Natural killer cell (primary cell): ENCODE measurements at regions not wholly inside any gene's neighbourhood (a gene's known extent, or its start where the extent isn't known, plus 50 kb on each side); places are given as distances from the start of the nearest gene placed in this dataset.
A peak's percentile ranks its signal among the peaks of the same experiment; 100 is the strongest.

ENCODE experiments used
- ATAC-seq, 3 donors: fragments of 150-1000 bp in 2 of 3; fragments of 200-7000 bp in 1 of 3; cut with Tn5 transposase; 1 replicate in 1 of 3; 2 replicates in 2 of 3; pipeline ENCODE4 v1.10.0; 2021; ENCODE audit warnings: mild to moderate bottlenecking in 2 of 3, moderate library complexity in 2 of 3
- DNase-seq, 2 donors: peaks; one replicate each; pipeline versions ENCODE4 v3.0.0 to v3.0.0-alpha.2; 2013 to 2021; ENCODE audit warnings: mixed read lengths in 1 of 2
- H3K27ac ChIP-seq: one replicate; pipeline ENCODE4 v1.5.1; 2013; ENCODE audit warnings: mild to moderate bottlenecking, low read length
- H3K27me3 ChIP-seq: one replicate; pipeline ENCODE4 v1.6.1; 2013; ENCODE audit warnings: low read length; ENCODE audit not compliant: control insufficient read depth, insufficient read depth
- H3K36me3 ChIP-seq: one replicate; pipeline ENCODE4 v1.6.1; 2013; ENCODE audit warnings: low read length; ENCODE audit not compliant: control insufficient read depth, insufficient read depth
- H3K4me1 ChIP-seq: one replicate; pipeline ENCODE4 v1.6.1; 2013; ENCODE audit warnings: low read length; ENCODE audit not compliant: control insufficient read depth, insufficient read depth
- H3K4me3 ChIP-seq: one replicate; pipeline ENCODE4 v1.5.1; 2013; ENCODE audit warnings: low read length
- H3K9me3 ChIP-seq: one replicate; pipeline ENCODE4 v1.6.1; 2013; ENCODE audit warnings: low read length; ENCODE audit not compliant: control insufficient read depth, insufficient read depth
- H3K27ac Mint-ChIP-seq, 2 donors: one replicate each; pipeline ENCODE4 v1.8.0; 2022; ENCODE audit warnings: mild to moderate bottlenecking in 2 of 2, mixed read lengths in 2 of 2, moderate library complexity in 1 of 2
- H3K27me3 Mint-ChIP-seq, 2 donors: one replicate each; pipeline ENCODE4 v1.8.0; 2022; ENCODE audit warnings: low read depth in 2 of 2, mixed read lengths in 2 of 2
- H3K36me3 Mint-ChIP-seq: one replicate; pipeline ENCODE4 v1.8.0; 2022; ENCODE audit warnings: mixed read lengths
- H3K4me1 Mint-ChIP-seq, 2 donors: one replicate each; pipeline ENCODE4 v1.8.0; 2022; ENCODE audit warnings: mixed read lengths in 2 of 2
- H3K4me3 Mint-ChIP-seq: one replicate; pipeline ENCODE4 v1.8.0; 2022; ENCODE audit warnings: mild to moderate bottlenecking, moderate library complexity, mixed read lengths
- H3K9me3 Mint-ChIP-seq, 2 donors: one replicate each; pipeline ENCODE4 v1.8.0; 2022; ENCODE audit warnings: mixed read lengths in 2 of 2
- CTCF ChIP-seq: fragments of 200-600 bp; IDR thresholded peaks from one replicate; pipeline ENCODE4 v1.8.0; 2022; ENCODE audit warnings: antibody characterized with exemption
- WGBS: methylation state at CpG from one replicate; pipeline ENCODE4 v1.1.7; 2013; ENCODE audit warnings: missing lambda C conversion rate; ENCODE audit not compliant: insufficient coverage; 5-methylcytosine and 5-hydroxymethylcytosine counted together
- intact Hi-C: fragments of 100-400 bp; cut with micrococcal nuclease; formaldehyde crosslinking; loops from one replicate; pipeline ENCODE4 v1.14.2; 2022

GRCh38 chr16:82439678-82440293, 187.0 kb upstream of the CDH13 start:
- Histone ChIP-seq H3K4me3 (no peak overlapping the region), H3K9me3 (no peaks in the 10 kb centered on the region), H3K4me1 (no peaks in the 10 kb centered on the region), H3K27me3 (peaks cover 2% of the 10 kb centered on the region), H3K27ac (no peak overlapping the region), H3K36me3 (no peaks in the 10 kb centered on the region)
- Mint-ChIP-seq H3K9me3 (no peaks in the 10 kb centered on the region), H3K4me1 (no peaks in the 10 kb centered on the region), H3K27ac (no peak overlapping the region), H3K4me3 (no peak overlapping the region), H3K27me3 (peaks cover 19 to 37% of the 10 kb centered on the region in 2 donors), H3K36me3 (no peaks in the 10 kb centered on the region)
- DNase-seq: peak in 1 of 2 donors; percentile 19
- intact Hi-C loops: no loop called here
- no peak for TF ChIP-seq CTCF
- 73% methylated on average over 7 of the region's 7 CpGs for WGBS
- ATAC-seq: peak in 1 of 3 donors; percentile 43

DNA sequence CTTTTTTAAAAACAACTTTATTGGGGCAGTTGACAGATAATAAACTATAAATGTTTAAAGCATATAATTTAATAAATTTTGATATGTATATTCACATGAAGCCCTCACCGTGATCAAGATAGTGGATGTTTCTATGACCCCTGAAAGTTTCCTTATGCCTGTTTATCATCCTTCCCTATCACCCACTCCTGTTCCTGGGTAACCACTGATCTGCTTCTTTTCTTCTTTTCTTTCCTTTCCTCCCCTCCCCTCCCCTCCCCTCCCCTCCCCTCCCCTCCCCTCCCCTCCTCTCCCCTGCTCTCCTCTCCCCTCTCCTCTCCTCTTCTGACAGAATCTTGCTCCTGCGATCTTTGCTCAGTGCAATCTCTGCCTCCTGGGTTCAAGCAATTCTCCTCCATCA, 193.7 kb upstream of the CDH13 start:
- peaks cover 2% of the 10 kb centered on the region for H3K27me3 ChIP-seq
- Mint-ChIP-seq H3K36me3 (no peaks in the 10 kb centered on the region), H3K27ac (no peak overlapping the region), H3K4me1 (no peaks in the 10 kb centered on the region), H3K27me3 (peaks cover 25 to 38% of the 10 kb centered on the region in 2 donors), H3K4me3 (no peak overlapping the region), H3K9me3 (no peaks in the 10 kb centered on the region)
- H3K9me3 ChIP-seq: no peaks in the 10 kb centered on the region
- TF ChIP-seq CTCF: no peak
- ATAC-seq (no peak), DNase-seq (no peak)
- no peak overlapping the region for H3K27ac ChIP-seq
- WGBS: 100% methylated on average over 2 of the region's 2 CpGs
- intact Hi-C loops: no loop called here
- no peak overlapping the region for H3K4me3 ChIP-seq
- no peaks in the 10 kb centered on the region for H3K36me3 ChIP-seq
- no peaks in the 10 kb centered on the region for H3K4me1 ChIP-seq

- intact Hi-C loops: no loop called here
- Mint-ChIP-seq H3K4me1 (no peaks in the 10 kb centered on the region), H3K36me3 (no peaks in the 10 kb centered on the region), H3K27ac (no peak overlapping the region), H3K27me3 (peaks cover 24 to 38% of the 10 kb centered on the region in 2 donors), H3K9me3 (no peaks in the 10 kb centered on the region), H3K4me3 (no peak overlapping the region)
- Histone ChIP-seq H3K27ac (peak overlapping the region; percentile 30), H3K4me3 (no peak overlapping the region), H3K4me1 (no peaks in the 10 kb centered on the region), H3K36me3 (no peaks in the 10 kb centered on the region), H3K9me3 (no peaks in the 10 kb centered on the region), H3K27me3 (peaks cover 2% of the 10 kb centered on the region)
- TF ChIP-seq CTCF: no peak
- ATAC-seq: peak in 2 of 3 donors; percentile 64 to 74
- WGBS: 70% methylated on average over 8 of the region's 8 CpGs
- no peak for DNase-seq
These were observed 194.5 kb upstream of the CDH13 start for GRCh38 chr16:82432261-82432660.

DNA sequence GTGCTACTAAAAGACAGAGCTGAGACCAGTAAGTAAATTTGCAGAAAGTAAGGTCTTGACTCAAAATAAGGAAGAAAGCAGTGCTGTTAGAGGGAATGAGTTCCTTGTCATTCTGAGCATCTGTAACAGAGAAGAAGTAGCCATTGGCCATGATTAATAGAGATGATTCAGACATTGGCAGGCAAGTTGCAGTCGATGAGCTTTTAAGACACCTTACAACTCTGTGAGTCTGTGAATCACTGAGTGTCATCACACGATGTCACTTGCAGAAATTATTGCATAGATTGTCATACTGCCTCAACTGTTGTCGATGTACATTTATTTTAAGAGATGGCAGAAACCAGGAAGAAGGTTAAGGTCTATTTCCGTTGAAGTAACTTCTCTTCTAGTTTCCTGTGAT, 201.1 kb upstream of the CDH13 start:
- TF ChIP-seq CTCF: no peak
- intact Hi-C loops: no loop called here
- Mint-ChIP-seq H3K27ac (no peak overlapping the region), H3K9me3 (no peaks in the 10 kb centered on the region), H3K4me3 (no peak overlapping the region), H3K27me3 (peaks cover 24 to 50% of the 10 kb centered on the region in 2 donors), H3K36me3 (no peaks in the 10 kb centered on the region), H3K4me1 (no peaks in the 10 kb centered on the region)
- 74% methylated on average over 3 of the region's 4 CpGs for WGBS
- no peak for ATAC-seq
- Histone ChIP-seq H3K9me3 (no peaks in the 10 kb centered on the region), H3K4me3 (no peak overlapping the region), H3K36me3 (no peaks in the 10 kb centered on the region), H3K27ac (no peak overlapping the region), H3K4me1 (no peaks in the 10 kb centered on the region), H3K27me3 (peaks cover 2% of the 10 kb centered on the region)
- DNase-seq: no peak
